Activated CD4-positive, alpha-beta T cell treated with anti-CD3 and anti-CD28 coated beads, Interleukin-2, amount 10 ng/mL, durations not matched to agents 24 days and 14 days (primary cell): ENCODE measurements at regions not wholly inside any gene's neighbourhood (a gene's known extent, or its start where the extent isn't known, plus 50 kb on each side); places are given as distances from the start of the nearest gene placed in this dataset.
"Not testable (repeated sequence)": the region's sequence is repeated elsewhere in the genome, so short reads cannot be mapped to it uniquely, and the experiment has no call there.

Source experiments
- DNase-seq: peaks from one replicate; pipeline ENCODE4 v3.0.0; 2022
- H3K27ac Mint-ChIP-seq: one replicate; pipeline ENCODE4 v1.8.0; 2022; ENCODE audit warnings: mild to moderate bottlenecking, mixed read lengths
- H3K27me3 Mint-ChIP-seq: one replicate; pipeline ENCODE4 v1.8.0; 2022; ENCODE audit warnings: mixed read lengths
- H3K36me3 Mint-ChIP-seq: one replicate; pipeline ENCODE4 v1.8.0; 2022; ENCODE audit warnings: low read depth, mild to moderate bottlenecking, mixed read lengths
- H3K4me1 Mint-ChIP-seq: one replicate; pipeline ENCODE4 v1.8.0; 2021; ENCODE audit warnings: mixed read lengths
- H3K4me3 Mint-ChIP-seq: one replicate; pipeline ENCODE4 v1.8.0; 2022; ENCODE audit warnings: mild to moderate bottlenecking, moderate library complexity, mixed read lengths
- H3K9me3 Mint-ChIP-seq: one replicate; pipeline ENCODE4 v1.8.0; 2021; ENCODE audit warnings: mixed read lengths
- intact Hi-C: fragments of 100-400 bp; cut with micrococcal nuclease; formaldehyde crosslinking; loops from one replicate; pipeline ENCODE4 v1.15.1; 2023

DNA sequence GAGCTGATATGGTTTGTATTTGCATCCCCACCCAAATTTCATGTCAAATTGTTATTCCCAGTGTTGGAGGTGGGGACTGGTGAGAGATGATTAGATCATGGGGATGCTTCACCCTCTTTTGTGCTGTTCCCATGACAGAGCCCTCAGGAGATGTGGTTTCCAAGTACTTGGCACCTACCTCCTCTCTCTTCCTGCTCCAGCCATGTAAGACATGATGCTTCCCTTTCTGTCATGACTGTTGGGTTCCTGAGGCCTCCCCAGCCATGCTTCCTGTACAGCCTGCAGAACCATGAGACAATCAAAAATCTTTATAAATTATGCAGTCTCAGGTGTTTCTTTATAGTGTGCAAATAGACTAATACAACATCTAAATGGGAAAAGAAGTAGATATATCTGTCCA lies 754.5 kb downstream of the TMEM121 start:
- DNase-seq = no peak

DNA sequence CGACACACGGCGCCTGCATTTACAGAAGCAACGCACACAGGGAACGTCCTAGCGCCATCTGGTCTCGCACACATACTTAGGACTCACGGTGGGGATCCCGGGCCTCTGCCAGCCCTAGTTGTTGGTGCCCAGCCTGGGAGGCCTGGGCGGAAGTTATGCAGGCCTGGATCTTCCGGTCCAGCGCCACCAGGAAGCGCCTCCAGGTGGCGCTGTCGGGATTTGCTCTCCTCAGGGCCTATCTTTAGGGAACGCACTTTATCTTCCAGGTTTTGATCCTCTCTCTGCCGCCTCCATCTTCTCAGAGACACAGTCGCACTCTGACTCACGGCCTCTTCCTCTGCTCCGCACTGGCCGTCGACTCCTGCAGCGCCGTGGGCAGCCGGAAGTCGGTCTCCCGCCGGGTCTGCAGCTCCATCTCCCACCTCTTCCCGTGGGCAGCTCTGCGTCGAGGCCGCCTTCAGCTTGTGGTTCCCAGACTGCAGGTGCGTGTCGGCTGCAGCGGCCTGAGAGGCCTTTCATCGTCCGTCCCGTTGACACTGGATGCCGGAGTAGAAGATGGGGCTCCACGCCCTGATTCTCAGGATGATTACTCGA lies 760.4 kb downstream of the TMEM121 start:
- Mint-ChIP-seq H3K27me3 (peaks cover 17% of the 10 kb centered on the region), H3K36me3 (no peaks in the 10 kb centered on the region), H3K4me1 (no peaks in the 10 kb centered on the region), H3K27ac (no peak overlapping the region), H3K4me3 (no peak overlapping the region), H3K9me3 (no peaks in the 10 kb centered on the region)
- peak; percentile 70 for DNase-seq
- intact Hi-C loops = no loop called here

More for the DNA sequence above, 754.5 kb downstream of the TMEM121 start:
- Mint-ChIP-seq H3K27me3 (peaks cover 32% of the 10 kb centered on the region), H3K36me3 (no peaks in the 10 kb centered on the region), H3K27ac (no peak overlapping the region), H3K4me1 (peaks cover 8% of the 10 kb centered on the region), H3K9me3 (no peaks in the 10 kb centered on the region), H3K4me3 (no peak overlapping the region)
- intact Hi-C loops = no loop called here

DNA sequence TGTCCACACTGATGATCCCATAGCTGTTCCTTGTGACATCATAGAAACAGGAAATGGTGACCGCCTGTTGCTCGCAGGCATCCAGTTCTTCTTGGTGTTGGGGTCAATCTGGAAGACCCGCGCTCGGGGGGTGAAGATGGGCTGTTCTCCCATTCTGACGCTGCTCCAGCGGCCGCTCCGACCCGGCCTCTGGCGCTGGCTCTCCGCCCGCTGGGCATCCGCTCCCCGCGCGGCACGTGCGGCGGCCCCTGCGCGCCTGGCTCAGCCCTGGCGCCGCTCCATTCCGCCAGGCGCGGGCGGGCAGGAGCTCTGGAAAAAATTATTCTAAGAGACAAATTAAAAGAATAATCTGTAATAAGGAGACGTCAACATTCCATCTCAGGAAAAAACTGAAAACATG lies 761.1 kb downstream of the TMEM121 start:
- no peaks in the 10 kb centered on the region for H3K9me3 Mint-ChIP-seq
- intact Hi-C loops = no loop called here
- no peak overlapping the region for H3K27ac Mint-ChIP-seq
- no peak for DNase-seq
- H3K4me3 Mint-ChIP-seq = no peak overlapping the region
- H3K4me1 Mint-ChIP-seq = no peaks in the 10 kb centered on the region
- H3K36me3 Mint-ChIP-seq = no peaks in the 10 kb centered on the region
- H3K27me3 Mint-ChIP-seq = peaks cover 16% of the 10 kb centered on the region

DNA sequence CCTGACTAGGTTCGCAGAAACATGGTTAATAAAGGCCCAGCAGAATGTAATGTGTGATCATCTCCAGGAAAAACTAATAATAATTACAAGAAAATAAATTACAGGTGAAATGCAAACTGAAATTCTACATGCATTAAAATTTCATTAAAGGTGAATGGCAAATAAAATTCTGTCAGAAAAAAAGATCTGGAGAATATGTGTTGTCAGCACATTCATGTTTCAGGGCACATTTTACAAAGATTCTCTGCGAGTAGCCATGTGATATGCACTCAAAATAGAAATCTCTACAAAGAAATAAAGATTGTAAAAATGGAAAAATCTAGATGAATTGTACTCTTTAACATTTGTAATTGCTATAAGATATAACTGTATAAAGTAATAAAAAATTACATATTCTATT lies 765.2 kb downstream of the TMEM121 start:
- peaks cover 1% of the 10 kb centered on the region for H3K4me1 Mint-ChIP-seq
- no peaks in the 10 kb centered on the region for H3K9me3 Mint-ChIP-seq
- peaks cover 29% of the 10 kb centered on the region for H3K27me3 Mint-ChIP-seq
- H3K4me3 Mint-ChIP-seq = no peak overlapping the region
- no peaks in the 10 kb centered on the region for H3K36me3 Mint-ChIP-seq
- intact Hi-C loops = no loop called here
- no peak overlapping the region for H3K27ac Mint-ChIP-seq
- DNase-seq = no peak

DNA sequence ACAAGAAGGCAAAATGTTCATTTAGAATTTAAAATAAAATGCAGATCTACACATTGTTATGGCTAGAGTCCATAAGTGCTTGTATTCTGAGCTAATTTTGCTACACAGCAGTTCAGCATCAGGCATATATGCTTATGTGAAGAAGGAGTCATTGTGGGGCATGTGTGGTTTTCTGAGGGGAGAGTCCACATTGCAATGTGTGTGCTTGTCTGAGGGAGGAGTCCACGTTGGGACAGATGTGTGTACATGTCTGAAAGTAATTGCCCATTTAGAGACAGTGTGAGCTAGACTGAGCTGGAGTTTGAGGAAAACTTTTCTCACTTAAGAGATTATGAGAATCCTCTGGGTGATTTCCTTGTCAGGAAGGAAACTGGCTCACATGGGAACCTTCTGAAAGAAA lies 767.9 kb downstream of the TMEM121 start:
- Mint-ChIP-seq H3K27ac (no peak overlapping the region), H3K27me3 (peaks cover 39% of the 10 kb centered on the region), H3K4me1 (peaks cover 1% of the 10 kb centered on the region), H3K9me3 (no peaks in the 10 kb centered on the region), H3K4me3 (no peak overlapping the region), H3K36me3 (no peaks in the 10 kb centered on the region)
- intact Hi-C loops = no loop called here
- DNase-seq = no peak

DNA sequence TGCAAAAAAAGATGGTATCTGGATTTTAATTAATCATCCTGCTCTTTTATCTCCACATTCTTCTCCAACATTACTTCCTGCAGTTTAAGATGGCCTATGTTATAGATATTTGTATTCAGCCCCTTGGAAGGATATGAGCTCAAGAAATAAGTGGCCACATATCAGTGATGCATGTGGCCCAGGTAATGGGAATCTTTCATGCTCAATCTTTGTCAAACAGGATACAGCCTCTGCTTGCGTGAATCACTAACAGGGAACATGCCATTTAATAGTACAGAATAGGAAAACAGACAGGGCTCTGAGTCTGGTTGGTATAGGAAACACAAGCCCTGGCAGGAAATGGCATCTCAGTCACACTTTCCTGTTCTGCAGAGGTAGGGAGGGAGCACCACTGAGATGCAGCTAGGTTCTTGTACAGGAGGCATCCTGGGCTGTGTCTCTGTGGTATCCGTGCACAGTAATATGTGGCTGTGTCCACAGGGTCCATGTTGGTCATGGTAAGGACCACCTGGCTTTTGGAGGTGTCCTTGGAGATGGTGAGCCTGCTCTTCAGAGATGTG lies 774.6 kb downstream of the TMEM121 start:
- H3K27me3 Mint-ChIP-seq = peaks cover 31% of the 10 kb centered on the region
- H3K9me3 Mint-ChIP-seq, H3K4me1 Mint-ChIP-seq, intact Hi-C loops, H3K36me3 Mint-ChIP-seq, H3K4me3 Mint-ChIP-seq, H3K27ac Mint-ChIP-seq: not testable (repeated sequence)
- peak; percentile 57 for DNase-seq

DNA sequence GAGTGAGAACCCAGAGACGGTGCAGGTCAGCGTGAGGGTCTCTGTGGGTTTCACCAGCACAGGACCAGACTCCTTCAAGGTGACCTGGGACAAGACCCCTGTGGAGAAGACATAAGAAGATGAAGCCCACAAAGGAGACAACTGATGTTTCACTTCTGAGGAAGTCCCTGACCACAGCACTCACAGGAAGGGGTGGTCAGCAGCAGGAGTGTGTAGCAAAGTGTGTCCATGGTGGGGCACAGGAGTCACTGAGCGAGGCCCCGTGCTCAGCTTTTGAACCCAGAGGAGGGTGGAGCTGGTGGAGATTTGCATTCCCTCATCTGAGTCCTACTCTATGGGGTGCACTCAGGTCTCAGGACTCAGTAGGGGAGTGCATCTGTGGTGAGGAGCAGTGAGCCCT lies 775.2 kb downstream of the TMEM121 start:
- peaks cover 36% of the 10 kb centered on the region for H3K27me3 Mint-ChIP-seq
- H3K4me3 Mint-ChIP-seq, H3K27ac Mint-ChIP-seq, H3K36me3 Mint-ChIP-seq, intact Hi-C loops, H3K9me3 Mint-ChIP-seq, H3K4me1 Mint-ChIP-seq, DNase-seq: not testable (repeated sequence)

DNA sequence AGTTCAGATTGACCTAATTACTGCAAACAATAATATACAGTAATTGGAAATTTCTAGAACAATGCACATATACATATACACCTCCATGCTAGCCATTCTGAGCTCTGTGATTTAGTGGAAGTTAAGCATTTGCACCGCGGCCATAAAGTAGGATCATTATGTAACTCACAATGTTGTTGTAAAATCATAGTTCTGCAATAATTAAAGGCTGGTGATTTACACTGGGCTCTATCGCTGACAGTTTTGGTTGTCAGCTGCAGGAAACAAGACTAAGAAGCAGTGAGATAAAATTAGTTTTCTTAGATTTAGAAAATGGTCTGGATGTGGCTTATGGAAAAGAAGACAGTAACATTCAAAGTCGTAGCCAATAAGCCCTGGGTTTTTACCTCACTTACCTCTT lies 776.3 kb downstream of the TMEM121 start:
- no peak overlapping the region for H3K4me3 Mint-ChIP-seq
- peaks cover 30% of the 10 kb centered on the region for H3K27me3 Mint-ChIP-seq

DNA sequence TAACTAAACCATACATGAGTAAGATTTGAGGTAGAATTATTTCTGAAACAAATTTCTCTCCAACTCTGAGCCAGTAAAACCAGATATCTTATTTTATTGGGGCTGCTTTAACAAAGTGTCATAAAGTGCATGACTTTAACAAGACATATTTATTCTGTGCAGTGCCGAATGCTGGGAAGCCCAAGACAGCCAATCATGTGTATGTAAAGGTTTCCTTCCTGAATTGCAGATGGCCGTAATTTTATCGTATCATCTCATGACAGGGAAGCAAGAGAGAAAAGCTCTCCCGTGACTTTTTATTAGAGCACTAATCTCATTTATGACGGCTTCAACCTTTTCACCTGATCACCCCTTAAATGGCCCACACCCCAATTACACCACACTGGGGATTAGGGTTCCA lies 777.9 kb downstream of the TMEM121 start:
- no peak for DNase-seq
- peaks cover 7% of the 10 kb centered on the region for H3K9me3 Mint-ChIP-seq
- H3K4me3 Mint-ChIP-seq = no peak overlapping the region
- no peaks in the 10 kb centered on the region for H3K36me3 Mint-ChIP-seq
- intact Hi-C loops = no loop called here
- peaks cover 11% of the 10 kb centered on the region for H3K4me1 Mint-ChIP-seq
- H3K27me3 Mint-ChIP-seq = peaks cover 30% of the 10 kb centered on the region
- H3K27ac Mint-ChIP-seq = no peak overlapping the region

More for the DNA sequence above, 776.3 kb downstream of the TMEM121 start:
- Mint-ChIP-seq H3K9me3 (no peaks in the 10 kb centered on the region), H3K27ac (no peak overlapping the region), H3K36me3 (no peaks in the 10 kb centered on the region), H3K4me1 (peaks cover 10% of the 10 kb centered on the region)
- DNase-seq = no peak
- intact Hi-C loops = no loop called here

DNA sequence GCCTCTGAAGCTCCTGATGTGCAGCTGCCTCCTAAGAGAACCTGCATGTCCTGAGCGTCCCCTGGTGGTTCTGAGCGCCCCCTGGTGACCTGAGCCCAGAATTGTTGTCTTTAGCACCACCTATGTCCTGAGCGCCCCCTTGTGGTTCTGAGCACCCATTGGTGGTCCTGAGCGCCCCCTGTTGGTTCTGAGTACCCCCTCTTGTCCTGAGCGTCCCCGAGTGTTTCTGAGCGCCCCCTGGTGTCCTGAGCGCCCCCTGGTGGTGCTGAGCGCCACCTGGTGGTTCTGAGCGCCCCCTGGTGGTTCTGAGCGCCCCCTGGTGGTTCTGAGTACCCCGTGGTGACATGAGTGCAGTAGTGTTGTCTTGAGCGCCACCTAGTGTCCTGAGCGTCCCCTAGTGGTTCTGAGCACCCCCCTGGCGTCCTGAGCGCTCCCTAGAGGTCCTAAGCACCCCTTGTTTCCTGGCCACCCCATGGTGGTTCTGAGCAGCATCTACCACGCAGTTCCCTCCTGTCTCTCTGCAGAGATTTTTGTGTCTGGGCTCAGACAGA lies 782.5 kb downstream of the TMEM121 start:
- intact Hi-C loops = no loop called here
- H3K9me3 Mint-ChIP-seq = peaks cover 8% of the 10 kb centered on the region
- H3K36me3 Mint-ChIP-seq = no peaks in the 10 kb centered on the region
- H3K4me1 Mint-ChIP-seq = peaks cover 2% of the 10 kb centered on the region
- H3K27me3 Mint-ChIP-seq = peaks cover 40% of the 10 kb centered on the region
- peak; percentile 96 for DNase-seq
- no peak overlapping the region for H3K4me3 Mint-ChIP-seq
- peak overlapping the region; percentile 57 for H3K27ac Mint-ChIP-seq

DNA sequence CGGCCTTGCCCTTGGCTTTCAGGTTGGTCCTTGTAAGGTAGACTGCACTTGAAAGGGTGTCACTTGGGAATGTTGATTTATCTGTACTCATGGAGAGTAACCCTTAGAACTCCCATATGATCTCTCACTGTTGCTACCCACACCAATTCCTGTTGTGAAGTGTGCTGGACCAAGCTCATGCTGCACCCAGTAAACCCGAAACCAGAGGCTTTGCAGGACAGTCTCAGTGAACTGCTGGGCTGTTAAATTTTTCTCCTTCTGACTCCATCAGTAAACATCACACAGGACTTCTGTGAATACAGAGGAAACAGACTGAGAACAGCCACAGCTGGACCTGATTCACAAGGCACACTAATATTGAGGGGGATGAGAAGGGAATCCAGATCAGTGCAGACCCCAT lies 783.0 kb downstream of the TMEM121 start:
- intact Hi-C loops = no loop called here

DNA sequence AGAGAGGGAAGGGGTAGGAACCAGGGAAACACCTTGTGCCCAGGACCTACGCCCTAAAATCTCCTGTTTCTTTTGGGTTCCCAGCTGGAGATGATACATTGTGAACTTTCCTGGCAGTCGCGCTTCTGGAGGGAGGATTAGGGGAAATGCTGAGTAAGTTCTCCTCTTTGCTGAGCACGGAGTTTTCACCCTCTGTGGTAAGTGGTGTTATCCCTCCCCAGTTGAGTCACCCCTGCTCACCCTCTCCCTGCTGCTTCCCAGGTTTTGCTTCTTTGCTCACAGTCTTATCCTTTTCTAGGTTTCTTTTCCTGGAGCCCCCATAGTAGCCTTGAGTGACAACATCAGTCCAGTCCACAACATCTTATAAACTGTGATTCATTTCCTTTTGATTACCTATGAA lies 789.1 kb downstream of the TMEM121 start:
- Mint-ChIP-seq H3K27me3 (peaks cover 25% of the 10 kb centered on the region), H3K27ac (no peak overlapping the region), H3K36me3 (no peaks in the 10 kb centered on the region), H3K4me3 (no peak overlapping the region), H3K9me3 (no peaks in the 10 kb centered on the region), H3K4me1 (no peaks in the 10 kb centered on the region)
- DNase-seq = no peak
- intact Hi-C loops = no loop called here

More for the DNA sequence above, 783.0 kb downstream of the TMEM121 start:
- Mint-ChIP-seq H3K4me1 (peaks cover 2% of the 10 kb centered on the region), H3K27me3 (peaks cover 37% of the 10 kb centered on the region), H3K9me3 (peaks cover 8% of the 10 kb centered on the region), H3K36me3 (no peaks in the 10 kb centered on the region), H3K4me3 (no peak overlapping the region), H3K27ac (no peak overlapping the region)
- no peak for DNase-seq

DNA sequence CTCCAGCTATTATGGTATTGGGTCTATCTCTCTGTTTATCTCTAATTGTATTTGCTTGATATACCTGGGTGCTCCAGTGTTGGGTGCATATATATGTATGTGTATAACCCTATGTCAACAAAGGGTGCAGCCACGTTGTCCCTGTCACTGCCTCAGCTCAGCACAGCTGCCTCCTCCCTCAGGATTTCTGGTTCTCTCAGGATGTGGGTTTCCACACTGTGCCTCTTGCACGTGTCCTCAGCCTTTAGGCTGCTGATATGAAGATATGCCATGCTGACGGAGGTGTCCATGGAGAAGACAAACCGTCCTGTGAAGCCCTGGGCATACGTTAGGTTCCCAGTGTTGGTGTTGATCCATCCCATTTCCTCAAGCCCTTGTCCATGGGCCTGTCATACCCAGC lies 791.2 kb downstream of the TMEM121 start:
- Mint-ChIP-seq H3K9me3 (no peaks in the 10 kb centered on the region), H3K27ac (no peak overlapping the region), H3K4me3 (no peak overlapping the region), H3K27me3 (peaks cover 21% of the 10 kb centered on the region), H3K4me1 (no peaks in the 10 kb centered on the region), H3K36me3 (no peaks in the 10 kb centered on the region)
- intact Hi-C loops = no loop called here
- no peak for DNase-seq

DNA sequence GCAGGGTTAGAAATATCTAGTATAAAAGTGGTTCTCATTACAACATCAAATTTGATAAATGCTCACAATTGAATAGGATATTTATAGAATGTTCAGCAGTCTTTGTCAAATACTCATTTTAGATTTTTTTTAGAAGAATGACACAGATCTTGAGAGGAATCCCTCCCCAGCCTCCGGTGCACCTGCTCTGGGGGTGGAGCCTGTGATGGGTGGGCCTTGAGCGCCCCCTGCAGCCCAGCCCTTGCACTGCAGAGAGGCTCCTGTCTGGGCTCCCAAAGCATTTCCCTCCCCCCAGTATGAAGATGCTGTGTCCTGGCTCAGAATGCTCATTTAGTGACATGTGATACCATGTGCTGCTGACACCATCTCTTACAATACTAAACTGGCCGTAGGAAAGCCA lies 792.3 kb downstream of the TMEM121 start:
- no peaks in the 10 kb centered on the region for H3K9me3 Mint-ChIP-seq
- no peaks in the 10 kb centered on the region for H3K4me1 Mint-ChIP-seq
- H3K27me3 Mint-ChIP-seq = peaks cover 17% of the 10 kb centered on the region
- intact Hi-C loops = no loop called here
- DNase-seq = peak; percentile 87
- H3K27ac Mint-ChIP-seq = no peak overlapping the region
- H3K4me3 Mint-ChIP-seq = no peak overlapping the region
- H3K36me3 Mint-ChIP-seq = no peaks in the 10 kb centered on the region

DNA sequence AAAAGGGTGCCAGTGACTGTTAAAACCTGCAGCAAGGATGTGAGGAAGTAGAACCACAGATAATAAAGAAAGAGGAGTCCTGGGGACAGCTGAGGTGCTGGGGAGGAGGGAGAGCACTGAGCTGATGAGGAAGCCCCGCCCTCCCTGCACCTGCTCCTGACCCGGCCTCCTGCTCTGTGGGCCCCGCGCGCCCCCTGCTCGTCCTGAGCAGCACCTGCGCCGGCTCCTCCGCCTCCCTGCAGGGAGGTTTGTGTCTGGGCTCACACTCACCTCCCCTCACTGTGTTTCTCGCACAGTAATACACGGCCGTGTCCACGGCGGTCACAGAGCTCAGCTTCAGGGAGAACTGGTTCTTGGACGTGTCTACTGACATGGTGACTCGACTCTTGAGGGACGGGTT lies 797.6 kb downstream of the TMEM121 start:
- not testable (repeated sequence) for H3K9me3 Mint-ChIP-seq

More for the DNA sequence above, 797.6 kb downstream of the TMEM121 start:
- H3K27ac Mint-ChIP-seq, H3K36me3 Mint-ChIP-seq, H3K4me1 Mint-ChIP-seq, intact Hi-C loops, H3K4me3 Mint-ChIP-seq: not testable (repeated sequence)
- DNase-seq = peak; percentile 60
- H3K27me3 Mint-ChIP-seq = peaks cover 26% of the 10 kb centered on the region
